ENCODE measurements at regions not wholly inside any gene's neighbourhood (a gene's known extent, or its start where the extent isn't known, plus 50 kb on each side); places are given as distances from the start of the nearest gene placed in this dataset.

GRCh38 chr5:124332273-124332672 is 414.2 kb downstream of the ZNF608 start:
- TF ChIP-seq CTCF (IDR thresholded peaks at IDR 0.05) (no peak), POLR2A (IDR thresholded peaks at IDR 0.05) (no peak)

All from uterus (tissue), 2 donors.